ENCODE measurements at regions not wholly inside any gene's neighbourhood (a gene's known extent, or its start where the extent isn't known, plus 50 kb on each side); places are given as distances from the start of the nearest gene placed in this dataset.
"Not testable (repeated sequence)": the region's sequence is repeated elsewhere in the genome, so short reads cannot be mapped to it uniquely, and the experiment has no call there.

DNA sequence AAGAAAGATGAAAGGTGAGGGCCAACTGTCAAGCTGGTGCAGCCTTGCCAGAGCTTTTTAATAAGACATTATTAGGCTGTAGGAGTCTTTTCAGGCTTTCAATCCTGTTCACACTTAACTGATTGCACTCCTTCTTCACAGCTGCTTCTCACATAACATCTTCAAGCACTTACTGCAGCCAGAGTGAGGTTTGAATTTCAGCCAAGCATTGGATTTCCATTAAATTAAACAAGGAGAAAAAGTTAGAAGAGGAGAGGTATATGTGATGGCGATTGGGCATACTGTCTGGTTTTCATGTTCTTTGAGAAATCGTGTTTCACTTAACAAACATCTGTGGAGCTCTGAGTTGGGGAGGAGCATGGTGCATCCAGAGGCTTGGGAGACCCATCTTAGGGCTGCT is 392.8 kb upstream of the LRRC3B start:
- no peaks in the 10 kb centered on the region for H3K4me1 ChIP-seq (ENCODE audit: control insufficient read depth, insufficient read depth, low read length)
- H3K9ac ChIP-seq (ENCODE audit: low read length), result no peak overlapping the region
- H3K4me3 ChIP-seq (ENCODE audit: low read length), result no peak overlapping the region
- H3K27ac ChIP-seq (ENCODE audit: low read depth, low read length), result no peak overlapping the region
- H3K27me3 ChIP-seq (ENCODE audit: control insufficient read depth, insufficient read depth, low read length), result no peaks in the 10 kb centered on the region
- no peaks in the 10 kb centered on the region for H3K36me3 ChIP-seq (ENCODE audit: control insufficient read depth, insufficient read depth, low read length)

DNA sequence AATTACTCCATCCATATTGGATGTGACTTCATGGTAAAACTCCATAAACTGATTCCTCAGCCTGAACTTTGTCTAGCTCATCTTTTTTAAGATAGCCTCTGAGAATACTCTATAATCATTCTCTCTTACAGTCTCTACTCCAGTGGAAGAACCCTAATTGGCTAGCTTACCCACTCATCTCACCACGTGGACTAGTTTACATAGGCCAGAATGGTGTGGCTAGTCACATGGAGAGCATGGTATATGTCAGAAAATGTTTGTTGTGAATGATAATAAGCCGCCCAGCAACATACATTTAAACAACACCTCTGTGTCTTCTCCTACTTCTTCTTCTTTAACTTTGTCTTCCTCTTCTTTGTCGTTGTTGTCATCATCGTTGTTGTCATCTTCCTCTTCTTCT is 389.2 kb upstream of the LRRC3B start:
- Histone ChIP-seq H3K4me1 (ENCODE audit: control insufficient read depth, insufficient read depth, low read length) (no peaks in the 10 kb centered on the region), H3K27me3 (ENCODE audit: control insufficient read depth, insufficient read depth, low read length) (no peaks in the 10 kb centered on the region), H3K9ac (ENCODE audit: low read length) (no peak overlapping the region), H3K36me3 (ENCODE audit: control insufficient read depth, insufficient read depth, low read length) (no peaks in the 10 kb centered on the region), H3K27ac (ENCODE audit: low read depth, low read length) (no peak overlapping the region), H3K4me3 (ENCODE audit: low read length) (no peak overlapping the region)

GRCh38 chr3:26236531-26236930 is 386.0 kb upstream of the LRRC3B start:
- Histone ChIP-seq H3K4me3 (ENCODE audit: low read length) (no peak overlapping the region), H3K27ac (ENCODE audit: low read depth, low read length) (no peak overlapping the region), H3K4me1 (ENCODE audit: control insufficient read depth, insufficient read depth, low read length) (no peaks in the 10 kb centered on the region), H3K36me3 (ENCODE audit: control insufficient read depth, insufficient read depth, low read length) (no peaks in the 10 kb centered on the region), H3K9ac (ENCODE audit: low read length) (no peak overlapping the region), H3K27me3 (ENCODE audit: control insufficient read depth, insufficient read depth, low read length) (no peaks in the 10 kb centered on the region)

GRCh38 chr3:26237036-26237682 is 385.4 kb upstream of the LRRC3B start:
- no peak overlapping the region for H3K4me3 ChIP-seq (ENCODE audit: low read length)
- no peaks in the 10 kb centered on the region for H3K27me3 ChIP-seq (ENCODE audit: control insufficient read depth, insufficient read depth, low read length)
- no peak overlapping the region for H3K27ac ChIP-seq (ENCODE audit: low read depth, low read length)
- H3K4me1 ChIP-seq (ENCODE audit: control insufficient read depth, insufficient read depth, low read length), result no peaks in the 10 kb centered on the region
- H3K9ac ChIP-seq (ENCODE audit: low read length), result no peak overlapping the region
- no peaks in the 10 kb centered on the region for H3K36me3 ChIP-seq (ENCODE audit: control insufficient read depth, insufficient read depth, low read length)

DNA sequence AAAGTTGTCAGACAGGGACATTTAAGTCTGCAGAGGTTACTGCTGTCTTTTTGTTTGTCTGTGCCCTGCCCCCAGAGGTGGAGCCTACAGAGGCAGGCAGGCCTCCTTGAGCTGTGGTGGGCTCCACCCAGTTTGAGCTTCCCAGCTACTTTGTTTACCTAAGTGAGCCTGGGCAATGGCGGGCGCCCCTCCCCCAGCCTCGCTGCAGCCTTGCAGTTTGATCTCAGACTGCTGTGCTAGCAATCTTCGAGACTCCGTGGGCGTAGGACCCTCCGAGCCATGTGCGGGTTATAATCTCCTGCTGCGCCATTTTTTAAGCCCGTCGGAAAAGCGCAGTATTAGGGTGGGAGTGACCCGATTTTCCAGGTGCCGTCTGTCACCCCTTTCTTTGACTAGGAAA is 378.0 kb upstream of the LRRC3B start:
- H3K36me3 ChIP-seq (ENCODE audit: control insufficient read depth, insufficient read depth, low read length); H3K27me3 ChIP-seq (ENCODE audit: control insufficient read depth, insufficient read depth, low read length); H3K27ac ChIP-seq (ENCODE audit: low read depth, low read length); H3K9ac ChIP-seq (ENCODE audit: low read length); H3K4me1 ChIP-seq (ENCODE audit: control insufficient read depth, insufficient read depth, low read length); H3K4me3 ChIP-seq (ENCODE audit: low read length): not testable (repeated sequence)

DNA sequence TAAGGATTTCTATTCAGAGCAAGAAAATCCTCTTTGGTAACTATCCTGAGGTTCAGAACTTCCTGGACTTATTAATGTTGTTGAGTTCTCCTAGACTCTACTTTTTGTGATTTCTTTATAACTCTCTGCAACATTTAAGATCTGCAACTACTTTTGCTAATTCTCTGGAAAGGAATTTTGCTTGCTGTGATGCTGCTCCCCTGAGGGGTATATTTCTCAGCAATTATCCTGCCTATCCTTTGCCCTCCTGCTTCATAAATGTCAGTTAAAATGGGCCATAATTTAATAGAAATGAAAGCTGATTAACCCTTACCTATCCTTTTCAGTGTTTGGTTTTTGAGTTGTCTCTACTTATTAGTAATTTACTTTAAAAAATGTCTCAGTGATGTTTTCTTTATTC is 377.3 kb upstream of the LRRC3B start:
- Histone ChIP-seq H3K4me1 (ENCODE audit: control insufficient read depth, insufficient read depth, low read length) (no peaks in the 10 kb centered on the region), H3K9ac (ENCODE audit: low read length) (no peak overlapping the region)

GRCh38 chr3:26246901-26247300 is 375.7 kb upstream of the LRRC3B start:
- Histone ChIP-seq H3K9ac (ENCODE audit: low read length) (no peak overlapping the region), H3K4me1 (ENCODE audit: control insufficient read depth, insufficient read depth, low read length) (no peaks in the 10 kb centered on the region), H3K36me3 (ENCODE audit: control insufficient read depth, insufficient read depth, low read length) (no peaks in the 10 kb centered on the region), H3K4me3 (ENCODE audit: low read length) (no peak overlapping the region), H3K27ac (ENCODE audit: low read depth, low read length) (no peak overlapping the region), H3K27me3 (ENCODE audit: control insufficient read depth, insufficient read depth, low read length) (no peaks in the 10 kb centered on the region)

More for the DNA sequence above, 377.3 kb upstream of the LRRC3B start:
- H3K36me3 ChIP-seq (ENCODE audit: control insufficient read depth, insufficient read depth, low read length), result no peaks in the 10 kb centered on the region
- H3K4me3 ChIP-seq (ENCODE audit: low read length), result no peak overlapping the region
- no peaks in the 10 kb centered on the region for H3K27me3 ChIP-seq (ENCODE audit: control insufficient read depth, insufficient read depth, low read length)
- no peak overlapping the region for H3K27ac ChIP-seq (ENCODE audit: low read depth, low read length)

DNA sequence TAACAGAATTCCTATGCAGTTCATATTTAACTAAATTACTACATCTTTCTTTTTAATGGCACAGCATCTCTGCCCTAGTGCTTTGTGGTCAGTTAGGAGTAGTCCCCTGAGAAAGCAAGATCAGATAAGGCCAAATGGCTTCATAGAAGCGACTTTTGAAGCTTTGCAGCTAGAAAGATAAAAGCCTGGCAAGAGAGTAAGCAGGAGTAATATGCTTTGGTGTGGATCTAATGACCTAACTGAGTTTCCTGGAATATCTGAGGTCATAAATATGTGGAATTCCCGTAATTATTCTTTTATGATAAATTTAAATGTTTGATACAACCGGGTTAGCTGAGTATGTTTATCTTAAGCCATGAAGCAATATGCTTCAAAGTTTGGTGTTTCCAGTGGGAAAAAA is 374.9 kb upstream of the LRRC3B start:
- no peaks in the 10 kb centered on the region for H3K4me1 ChIP-seq (ENCODE audit: control insufficient read depth, insufficient read depth, low read length)
- H3K36me3 ChIP-seq (ENCODE audit: control insufficient read depth, insufficient read depth, low read length), result no peaks in the 10 kb centered on the region
- H3K9ac ChIP-seq (ENCODE audit: low read length), result no peak overlapping the region
- H3K4me3 ChIP-seq (ENCODE audit: low read length), result no peak overlapping the region
- H3K27ac ChIP-seq (ENCODE audit: low read depth, low read length), result no peak overlapping the region
- no peaks in the 10 kb centered on the region for H3K27me3 ChIP-seq (ENCODE audit: control insufficient read depth, insufficient read depth, low read length)

DNA sequence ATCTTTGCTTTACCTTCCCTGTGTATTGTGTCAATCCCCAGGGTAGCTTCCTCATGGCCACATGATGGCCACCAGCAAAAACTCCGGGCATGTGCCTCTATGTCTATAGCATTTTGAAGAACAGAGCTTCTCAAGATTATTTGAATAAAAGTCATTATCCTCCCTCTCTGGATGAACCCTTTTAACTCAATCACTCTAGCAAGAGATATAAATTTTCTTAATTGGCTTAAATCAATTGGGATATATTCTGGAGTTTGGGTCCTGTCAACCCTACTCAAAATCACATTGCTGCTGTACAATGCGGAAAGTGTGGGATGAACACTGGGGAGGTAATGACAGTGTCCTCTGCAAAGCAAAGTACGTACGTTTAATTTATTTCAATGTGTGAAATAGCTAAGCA is 370.6 kb upstream of the LRRC3B start:
- no peaks in the 10 kb centered on the region for H3K4me1 ChIP-seq (ENCODE audit: control insufficient read depth, insufficient read depth, low read length)
- H3K9ac ChIP-seq (ENCODE audit: low read length), result no peak overlapping the region
- no peaks in the 10 kb centered on the region for H3K27me3 ChIP-seq (ENCODE audit: control insufficient read depth, insufficient read depth, low read length)
- no peak overlapping the region for H3K27ac ChIP-seq (ENCODE audit: low read depth, low read length)
- no peak overlapping the region for H3K4me3 ChIP-seq (ENCODE audit: low read length)
- H3K36me3 ChIP-seq (ENCODE audit: control insufficient read depth, insufficient read depth, low read length), result no peaks in the 10 kb centered on the region

DNA sequence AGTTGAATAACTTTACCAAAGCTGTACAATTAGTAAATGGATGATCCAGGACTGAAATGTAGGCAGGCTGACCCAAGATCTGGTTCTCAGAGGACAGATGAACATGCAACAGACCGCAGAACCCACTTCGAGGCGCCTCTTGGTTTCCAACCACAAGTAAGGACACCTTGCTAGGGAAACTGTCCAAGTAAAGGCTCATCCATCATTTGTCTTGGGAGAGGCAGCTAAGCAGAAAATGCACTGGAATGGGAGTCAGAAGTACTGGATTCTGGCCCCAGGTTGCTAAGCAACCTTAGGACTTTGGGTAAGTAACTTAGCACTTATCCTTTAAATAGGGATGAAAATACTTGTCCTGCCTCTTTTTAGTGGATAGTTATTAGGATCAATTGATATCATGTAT is 366.3 kb upstream of the LRRC3B start:
- Histone ChIP-seq H3K27ac (ENCODE audit: low read depth, low read length) (no peak overlapping the region), H3K36me3 (ENCODE audit: control insufficient read depth, insufficient read depth, low read length) (no peaks in the 10 kb centered on the region), H3K27me3 (ENCODE audit: control insufficient read depth, insufficient read depth, low read length) (no peaks in the 10 kb centered on the region), H3K4me1 (ENCODE audit: control insufficient read depth, insufficient read depth, low read length) (peaks cover 2% of the 10 kb centered on the region), H3K9ac (ENCODE audit: low read length) (no peak overlapping the region), H3K4me3 (ENCODE audit: low read length) (no peak overlapping the region)

GRCh38 chr3:26259176-26259575 is 363.4 kb upstream of the LRRC3B start:
- H3K4me1 ChIP-seq (ENCODE audit: control insufficient read depth, insufficient read depth, low read length), result peaks cover 2% of the 10 kb centered on the region
- no peak overlapping the region for H3K9ac ChIP-seq (ENCODE audit: low read length)
- no peak overlapping the region for H3K4me3 ChIP-seq (ENCODE audit: low read length)
- H3K36me3 ChIP-seq (ENCODE audit: control insufficient read depth, insufficient read depth, low read length), result no peaks in the 10 kb centered on the region
- no peaks in the 10 kb centered on the region for H3K27me3 ChIP-seq (ENCODE audit: control insufficient read depth, insufficient read depth, low read length)
- no peak overlapping the region for H3K27ac ChIP-seq (ENCODE audit: low read depth, low read length)

GRCh38 chr3:26260139-26260538 is 362.4 kb upstream of the LRRC3B start:
- Histone ChIP-seq H3K27ac (ENCODE audit: low read depth, low read length) (no peak overlapping the region), H3K27me3 (ENCODE audit: control insufficient read depth, insufficient read depth, low read length) (no peaks in the 10 kb centered on the region), H3K4me3 (ENCODE audit: low read length) (no peak overlapping the region), H3K36me3 (ENCODE audit: control insufficient read depth, insufficient read depth, low read length) (no peaks in the 10 kb centered on the region), H3K4me1 (ENCODE audit: control insufficient read depth, insufficient read depth, low read length) (peaks cover 2% of the 10 kb centered on the region), H3K9ac (ENCODE audit: low read length) (no peak overlapping the region)

- H3K27me3 ChIP-seq (ENCODE audit: control insufficient read depth, insufficient read depth, low read length), result no peaks in the 10 kb centered on the region
Measured at GRCh38 chr3:26264708-26265107, 357.9 kb upstream of the LRRC3B start.

More at GRCh38 chr3:26264708-26265107, 357.9 kb upstream of the LRRC3B start:
- Histone ChIP-seq H3K4me3 (ENCODE audit: low read length) (no peak overlapping the region), H3K4me1 (ENCODE audit: control insufficient read depth, insufficient read depth, low read length) (peaks cover 2% of the 10 kb centered on the region), H3K9ac (ENCODE audit: low read length) (no peak overlapping the region), H3K27ac (ENCODE audit: low read depth, low read length) (no peak overlapping the region), H3K36me3 (ENCODE audit: control insufficient read depth, insufficient read depth, low read length) (no peaks in the 10 kb centered on the region)

All from rectal smooth muscle tissue (tissue), 1 donor.